ENCODE measurements at regions not wholly inside any gene's neighbourhood (a gene's known extent, or its start where the extent isn't known, plus 50 kb on each side); places are given as distances from the start of the nearest gene placed in this dataset.

DNA sequence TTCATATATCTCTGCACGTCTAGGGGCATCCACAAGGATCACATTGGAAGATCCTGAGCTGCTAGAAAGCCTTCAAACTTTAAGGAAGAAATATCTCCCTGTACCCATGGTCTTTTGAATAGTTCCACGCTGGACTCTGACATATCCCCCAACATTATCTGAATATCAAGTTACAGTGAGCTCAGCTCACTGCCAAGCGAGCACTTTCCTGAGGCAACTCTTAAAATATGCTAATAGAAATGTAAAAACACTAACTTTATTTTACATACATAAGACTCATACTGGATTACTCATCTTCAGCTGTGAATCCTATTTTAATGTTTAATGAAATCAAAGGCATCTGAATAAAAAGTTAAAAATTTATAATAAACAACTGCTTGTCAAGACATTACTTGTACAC lies 420.2 kb upstream of the CCDC54 start:
- TF ChIP-seq, protein P1, sequence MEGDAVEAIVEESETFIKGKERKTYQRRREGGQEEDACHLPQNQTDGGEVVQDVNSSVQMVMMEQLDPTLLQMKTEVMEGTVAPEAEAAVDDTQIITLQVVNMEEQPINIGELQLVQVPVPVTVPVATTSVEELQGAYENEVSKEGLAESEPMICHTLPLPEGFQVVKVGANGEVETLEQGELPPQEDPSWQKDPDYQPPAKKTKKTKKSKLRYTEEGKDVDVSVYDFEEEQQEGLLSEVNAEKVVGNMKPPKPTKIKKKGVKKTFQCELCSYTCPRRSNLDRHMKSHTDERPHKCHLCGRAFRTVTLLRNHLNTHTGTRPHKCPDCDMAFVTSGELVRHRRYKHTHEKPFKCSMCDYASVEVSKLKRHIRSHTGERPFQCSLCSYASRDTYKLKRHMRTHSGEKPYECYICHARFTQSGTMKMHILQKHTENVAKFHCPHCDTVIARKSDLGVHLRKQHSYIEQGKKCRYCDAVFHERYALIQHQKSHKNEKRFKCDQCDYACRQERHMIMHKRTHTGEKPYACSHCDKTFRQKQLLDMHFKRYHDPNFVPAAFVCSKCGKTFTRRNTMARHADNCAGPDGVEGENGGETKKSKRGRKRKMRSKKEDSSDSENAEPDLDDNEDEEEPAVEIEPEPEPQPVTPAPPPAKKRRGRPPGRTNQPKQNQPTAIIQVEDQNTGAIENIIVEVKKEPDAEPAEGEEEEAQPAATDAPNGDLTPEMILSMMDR (IDR thresholded peaks at IDR 0.05) = no peak
- no peak for TF ChIP-seq EZH2 (IDR thresholded peaks at IDR 0.05)
- no peak for TF ChIP-seq EZH2phosphoT487 (IDR thresholded peaks at IDR 0.05)

Measured in neural progenitor cell (in vitro differentiated cells).